GM12878 (cell line): ENCODE measurements at regions not wholly inside any gene's neighbourhood (a gene's known extent, or its start where the extent isn't known, plus 50 kb on each side); places are given as distances from the start of the nearest gene placed in this dataset.

Source experiments
- ATAC-seq: fragments of 200-7000 bp; cut with Tn5 transposase; 3 replicates; pipeline ENCODE4 v1.9.1; 2020; ENCODE audit warnings: mild to moderate bottlenecking, moderate library complexity
- BruUV-seq: library from RNA; stranded (reverse); fragments of 400-500 nt; replicated peaks from 2 replicates; lab custom pipeline; 2021; lab: Mats Ljungman, UMichigan
- CTCF ChIA-PET: fragments of 300-600 bp; sonication (Branson Sonifier 250); formaldehyde crosslinking; extraction: SDS; loops from one replicate; lab custom pipeline; 2021; ENCODE audit warnings: inconsistent platforms; lab: Yijun Ruan, JAX
- POLR2A ChIA-PET: fragments of 350-600 bp; formaldehyde crosslinking; extraction: SDS; loops from one replicate; lab custom pipeline; 2021; ENCODE audit warnings: inconsistent platforms; lab: Charles Lee
- RAD21 ChIA-PET: fragments of 300-600 bp; sonication (Branson Sonifier 250); formaldehyde crosslinking; loops from one replicate; lab custom pipeline; 2023; ENCODE audit warnings: antibody characterized with exemption; ENCODE audit not compliant: unreplicated experiment; lab: Charles Lee
- SMC1A ChIA-PET: fragments of 300-600 bp; sonication (Branson Sonifier 250); formaldehyde crosslinking; loops from one replicate; lab custom pipeline; 2023; ENCODE audit not compliant: unreplicated experiment, uncharacterized antibody; lab: Charles Lee
- DNase-seq: peaks from one replicate; pipeline ENCODE4 v3.0.0-alpha.2; 2011; ENCODE audit warnings: low read depth, low spot score
- FAIRE-seq: peaks from 3 replicates; lab custom pipeline; 2011; peaks lifted over from hg19 to GRCh38; lab: Jason Lieb, UNC
- H2AFZ ChIP-seq: 2 replicates; pipeline ENCODE4 v1.6.0; 2011; ENCODE audit warnings: low read depth, low read length, control low read depth; ENCODE audit not compliant: control insufficient read depth
- H3K27ac ChIP-seq: 2 replicates; pipeline ENCODE4 v1.5.1; 2011; ENCODE audit warnings: control low read depth; ENCODE audit not compliant: control insufficient read depth, insufficient read depth
- H3K27me3 ChIP-seq, 2 experiments: replicated peaks in 1 of 2; 2 replicates each; pipeline versions ENCODE4 v1.6.0 to v1.6.1; 2011; ENCODE audit warnings: low read length in 1 of 2; ENCODE audit not compliant: control insufficient read depth in 2 of 2, insufficient read depth in 2 of 2
- H3K36me3 ChIP-seq, 2 experiments: 2 replicates each; pipeline ENCODE4 v1.5.1; 2011; ENCODE audit warnings: low read length in 1 of 2; ENCODE audit not compliant: control insufficient read depth in 2 of 2, insufficient read depth in 2 of 2
- H3K4me1 ChIP-seq: 2 replicates; pipeline ENCODE4 v1.6.1; 2011; ENCODE audit warnings: mild to moderate bottlenecking, low read length, moderate library complexity, mixed read lengths; ENCODE audit not compliant: control insufficient read depth, insufficient read depth
- H3K4me2 ChIP-seq: 2 replicates; pipeline ENCODE4 v1.6.0; 2011; ENCODE audit warnings: control low read depth; ENCODE audit not compliant: control insufficient read depth, insufficient read depth
- H3K4me3 ChIP-seq: fragments of 200-600 bp; sonication (generic); 2 replicates; pipeline ENCODE4 v1.5.1; 2016
- H3K79me2 ChIP-seq: 2 replicates; pipeline ENCODE4 v1.6.0; 2011; ENCODE audit warnings: low read length; ENCODE audit not compliant: control insufficient read depth, insufficient read depth
- H3K9ac ChIP-seq: 2 replicates; pipeline ENCODE4 v1.8.0; 2011; ENCODE audit warnings: low read length, control low read depth, mixed read lengths; ENCODE audit not compliant: control insufficient read depth, insufficient read depth
- H3K9me3 ChIP-seq: replicated peaks from 3 replicates; pipeline ENCODE4 v1.5.1; 2011; ENCODE audit warnings: mild to moderate bottlenecking, low read length; ENCODE audit not compliant: control insufficient read depth, insufficient read depth
- H4K20me1 ChIP-seq: 2 replicates; pipeline ENCODE4 v1.6.0; 2011; ENCODE audit not compliant: control insufficient read depth, insufficient read depth
- BACH1 ChIP-seq: fragments of 450-650 bp; IDR thresholded peaks from 2 replicates; pipeline ENCODE4 v1.6.1; 2017; ENCODE audit warnings: mild to moderate bottlenecking, borderline replicate concordance
- BCLAF1 ChIP-seq: fragments of 450-650 bp; IDR thresholded peaks from 2 replicates; pipeline ENCODE4 v1.6.1; 2017; ENCODE audit warnings: antibody characterized with exemption, mild to moderate bottlenecking, moderate library complexity
- CBFB ChIP-seq: IDR thresholded peaks from 2 replicates; pipeline ENCODE4 v1.6.1; 2016; ENCODE audit warnings: antibody characterized with exemption, low read depth
- IRF3 ChIP-seq: fragments of 450-650 bp; IDR thresholded peaks from 2 replicates; pipeline ENCODE4 v1.6.1; 2014; ENCODE audit warnings: mild to moderate bottlenecking
- NR2F1 ChIP-seq: fragments of 450-650 bp; conservative IDR thresholded peaks from 2 replicates; pipeline ENCODE4 v1.6.1; 2017; ENCODE audit warnings: mild to moderate bottlenecking
- PBX3 ChIP-seq: IDR thresholded peaks from 2 replicates; pipeline ENCODE4 v1.6.1; 2011; ENCODE audit warnings: mild to moderate bottlenecking, low read depth, low read length, moderate library complexity; ENCODE audit not compliant: insufficient replicate concordance
- PKNOX1 ChIP-seq: fragments of 450-650 bp; IDR thresholded peaks from 2 replicates; pipeline ENCODE4 v1.6.1; 2016; ENCODE audit warnings: mild to moderate bottlenecking
- ZBTB40 ChIP-seq: fragments of 450-650 bp; IDR thresholded peaks from 2 replicates; pipeline ENCODE4 v1.6.1; 2016; ENCODE audit warnings: mild to moderate bottlenecking, moderate library complexity, borderline replicate concordance
- ZNF592 ChIP-seq: fragments of 450-650 bp; IDR thresholded peaks from 2 replicates; pipeline ENCODE4 v1.6.1; 2017; ENCODE audit warnings: mild to moderate bottlenecking, moderate library complexity
- WGBS: methylation state at CpG from one replicate; pipeline ENCODE4 v1.1.6; 2016; ENCODE audit warnings: low lambda C conversion rate; ENCODE audit not compliant: insufficient replicate concordance, insufficient coverage; ENCODE audit errors: missing lambda C conversion rate; 5-methylcytosine and 5-hydroxymethylcytosine counted together
- in situ Hi-C: fragments of 300-500 bp; cut with MboI; formaldehyde crosslinking; loops from 9 replicates; pipeline ENCODE4 v1.14.3; 2018; ENCODE audit warnings: mixed read lengths
- intact Hi-C: fragments of 100-400 bp; cut with micrococcal nuclease; formaldehyde crosslinking; loops from one replicate; pipeline ENCODE4 v1.14.2; 2022; ENCODE audit not compliant: unreplicated experiment

- in situ Hi-C loops (no loop called here), intact Hi-C loops (no loop called here)
- no peak overlapping the region for H3K27ac ChIP-seq
- ChIA-PET POLR2A (no interaction called here), SMC1A (no interaction called here), CTCF (interaction anchor here (0.6 kb wide), 1 partner anchor 79 kb away, joined by 4 read pairs; no protein-coding TSS in a partner anchor), RAD21 (no interaction called here)
- no peak for FAIRE-seq
- no peak overlapping the region for H3K4me2 ChIP-seq
- no peaks in the 10 kb centered on the region; the same call in 2 of the 3 replicates for H3K9me3 ChIP-seq
- H3K27me3 ChIP-seq, result no peaks in the 10 kb centered on the region
- no peaks in the 10 kb centered on the region for H3K36me3 ChIP-seq
- H3K9ac ChIP-seq, result no peak overlapping the region
- no peaks in the 10 kb centered on the region for H3K79me2 ChIP-seq
- 40% methylated on average over 3 of the region's 3 CpGs for WGBS
- no peak for DNase-seq
- H4K20me1 ChIP-seq, result no peaks in the 10 kb centered on the region
- H2AFZ ChIP-seq, result no peak overlapping the region
- no TSS peak for BruUV-seq
- no peak for ATAC-seq
- H3K4me3 ChIP-seq, result no peak overlapping the region
- no peaks in the 10 kb centered on the region for H3K4me1 ChIP-seq
- TF ChIP-seq PBX3 (no peak), IRF3 (no peak), CBFB (no peak), ZNF592 (no peak), NR2F1 (no peak), PKNOX1 (no peak), BCLAF1 (no peak), ZBTB40 (no peak), BACH1 (no peak)
These were observed 187.7 kb downstream of the MAF start for GRCh38 chr16:79412783-79413225.
